HL-60 (cell line): ENCODE measurements at regions not wholly inside any gene's neighbourhood (a gene's known extent, or its start where the extent isn't known, plus 50 kb on each side); places are given as distances from the start of the nearest gene placed in this dataset.

Experiments used
- POLR2AphosphoS5 ChIP-seq: IDR thresholded peaks from 2 replicates; pipeline ENCODE4 v1.6.1; 2012; ENCODE audit warnings: low read depth
- SPI1 ChIP-seq: IDR thresholded peaks from 2 replicates; pipeline ENCODE4 v1.6.1; 2012; ENCODE audit warnings: low read depth, mild to moderate bottlenecking, borderline replicate concordance
- TF ChIP-seq, protein P1 (sequence below): IDR thresholded peaks from one replicate; pipeline ENCODE4 v1.5.1; 2011; ENCODE audit warnings: low read length, control low read depth, inconsistent platforms; ENCODE audit not compliant: insufficient read depth
- TF ChIP-seq, protein P2 (sequence below): IDR thresholded peaks from 2 replicates; pipeline ENCODE4 v1.6.1; 2012; ENCODE audit warnings: low read depth; ENCODE audit not compliant: insufficient replicate concordance

DNA sequence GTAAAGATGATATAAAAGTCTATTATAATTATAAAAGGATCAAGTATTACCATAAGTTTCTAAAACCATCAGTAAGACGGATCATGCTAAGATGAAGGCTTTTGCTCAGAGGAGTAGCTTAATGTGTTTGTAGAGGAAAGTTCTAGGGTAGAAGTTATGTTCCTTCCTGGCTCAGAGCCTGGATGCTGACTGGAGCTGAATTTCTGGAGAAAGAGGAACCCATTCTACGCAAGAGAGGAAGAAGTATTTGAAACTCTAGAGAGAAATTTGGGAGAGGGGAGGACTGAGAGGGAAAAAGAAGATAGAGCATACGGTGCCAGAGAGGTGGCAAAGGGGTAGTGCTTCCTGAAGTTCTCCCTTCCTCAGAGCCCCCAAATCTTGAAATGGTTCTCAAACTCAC lies 51.4 kb upstream of the SGCG start:
- TF ChIP-seq, protein P1, sequence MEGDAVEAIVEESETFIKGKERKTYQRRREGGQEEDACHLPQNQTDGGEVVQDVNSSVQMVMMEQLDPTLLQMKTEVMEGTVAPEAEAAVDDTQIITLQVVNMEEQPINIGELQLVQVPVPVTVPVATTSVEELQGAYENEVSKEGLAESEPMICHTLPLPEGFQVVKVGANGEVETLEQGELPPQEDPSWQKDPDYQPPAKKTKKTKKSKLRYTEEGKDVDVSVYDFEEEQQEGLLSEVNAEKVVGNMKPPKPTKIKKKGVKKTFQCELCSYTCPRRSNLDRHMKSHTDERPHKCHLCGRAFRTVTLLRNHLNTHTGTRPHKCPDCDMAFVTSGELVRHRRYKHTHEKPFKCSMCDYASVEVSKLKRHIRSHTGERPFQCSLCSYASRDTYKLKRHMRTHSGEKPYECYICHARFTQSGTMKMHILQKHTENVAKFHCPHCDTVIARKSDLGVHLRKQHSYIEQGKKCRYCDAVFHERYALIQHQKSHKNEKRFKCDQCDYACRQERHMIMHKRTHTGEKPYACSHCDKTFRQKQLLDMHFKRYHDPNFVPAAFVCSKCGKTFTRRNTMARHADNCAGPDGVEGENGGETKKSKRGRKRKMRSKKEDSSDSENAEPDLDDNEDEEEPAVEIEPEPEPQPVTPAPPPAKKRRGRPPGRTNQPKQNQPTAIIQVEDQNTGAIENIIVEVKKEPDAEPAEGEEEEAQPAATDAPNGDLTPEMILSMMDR, result no peak
- TF ChIP-seq POLR2AphosphoS5 (no peak), SPI1 (peak; percentile 43; the same call in 1 of the 2 replicates)
- TF ChIP-seq, protein P2, sequence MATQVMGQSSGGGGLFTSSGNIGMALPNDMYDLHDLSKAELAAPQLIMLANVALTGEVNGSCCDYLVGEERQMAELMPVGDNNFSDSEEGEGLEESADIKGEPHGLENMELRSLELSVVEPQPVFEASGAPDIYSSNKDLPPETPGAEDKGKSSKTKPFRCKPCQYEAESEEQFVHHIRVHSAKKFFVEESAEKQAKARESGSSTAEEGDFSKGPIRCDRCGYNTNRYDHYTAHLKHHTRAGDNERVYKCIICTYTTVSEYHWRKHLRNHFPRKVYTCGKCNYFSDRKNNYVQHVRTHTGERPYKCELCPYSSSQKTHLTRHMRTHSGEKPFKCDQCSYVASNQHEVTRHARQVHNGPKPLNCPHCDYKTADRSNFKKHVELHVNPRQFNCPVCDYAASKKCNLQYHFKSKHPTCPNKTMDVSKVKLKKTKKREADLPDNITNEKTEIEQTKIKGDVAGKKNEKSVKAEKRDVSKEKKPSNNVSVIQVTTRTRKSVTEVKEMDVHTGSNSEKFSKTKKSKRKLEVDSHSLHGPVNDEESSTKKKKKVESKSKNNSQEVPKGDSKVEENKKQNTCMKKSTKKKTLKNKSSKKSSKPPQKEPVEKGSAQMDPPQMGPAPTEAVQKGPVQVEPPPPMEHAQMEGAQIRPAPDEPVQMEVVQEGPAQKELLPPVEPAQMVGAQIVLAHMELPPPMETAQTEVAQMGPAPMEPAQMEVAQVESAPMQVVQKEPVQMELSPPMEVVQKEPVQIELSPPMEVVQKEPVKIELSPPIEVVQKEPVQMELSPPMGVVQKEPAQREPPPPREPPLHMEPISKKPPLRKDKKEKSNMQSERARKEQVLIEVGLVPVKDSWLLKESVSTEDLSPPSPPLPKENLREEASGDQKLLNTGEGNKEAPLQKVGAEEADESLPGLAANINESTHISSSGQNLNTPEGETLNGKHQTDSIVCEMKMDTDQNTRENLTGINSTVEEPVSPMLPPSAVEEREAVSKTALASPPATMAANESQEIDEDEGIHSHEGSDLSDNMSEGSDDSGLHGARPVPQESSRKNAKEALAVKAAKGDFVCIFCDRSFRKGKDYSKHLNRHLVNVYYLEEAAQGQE, result no peak
